ENCODE measurements at regions not wholly inside any gene's neighbourhood (a gene's known extent, or its start where the extent isn't known, plus 50 kb on each side); places are given as distances from the start of the nearest gene placed in this dataset.

- H3K9me3 Mint-ChIP-seq (ENCODE audit: low read depth, unreplicated experiment), result no peaks in the 10 kb centered on the region
- no peaks in the 10 kb centered on the region for H3K4me1 Mint-ChIP-seq (ENCODE audit: low read depth, unreplicated experiment)
- H3K36me3 Mint-ChIP-seq (ENCODE audit: insufficient read depth, unreplicated experiment), result no peaks in the 10 kb centered on the region
- peaks cover 43% of the 10 kb centered on the region for H3K27me3 Mint-ChIP-seq (ENCODE audit: unreplicated experiment)
- BruUV-seq (replicated peaks), result no TSS peak
- no peak overlapping the region for H3K27ac Mint-ChIP-seq (ENCODE audit: unreplicated experiment)
- intact Hi-C loops (cut with micrococcal nuclease; ENCODE audit: unreplicated experiment), result no loop called here
- DNase-seq, result no peak
- TF ChIP-seq, protein P1, sequence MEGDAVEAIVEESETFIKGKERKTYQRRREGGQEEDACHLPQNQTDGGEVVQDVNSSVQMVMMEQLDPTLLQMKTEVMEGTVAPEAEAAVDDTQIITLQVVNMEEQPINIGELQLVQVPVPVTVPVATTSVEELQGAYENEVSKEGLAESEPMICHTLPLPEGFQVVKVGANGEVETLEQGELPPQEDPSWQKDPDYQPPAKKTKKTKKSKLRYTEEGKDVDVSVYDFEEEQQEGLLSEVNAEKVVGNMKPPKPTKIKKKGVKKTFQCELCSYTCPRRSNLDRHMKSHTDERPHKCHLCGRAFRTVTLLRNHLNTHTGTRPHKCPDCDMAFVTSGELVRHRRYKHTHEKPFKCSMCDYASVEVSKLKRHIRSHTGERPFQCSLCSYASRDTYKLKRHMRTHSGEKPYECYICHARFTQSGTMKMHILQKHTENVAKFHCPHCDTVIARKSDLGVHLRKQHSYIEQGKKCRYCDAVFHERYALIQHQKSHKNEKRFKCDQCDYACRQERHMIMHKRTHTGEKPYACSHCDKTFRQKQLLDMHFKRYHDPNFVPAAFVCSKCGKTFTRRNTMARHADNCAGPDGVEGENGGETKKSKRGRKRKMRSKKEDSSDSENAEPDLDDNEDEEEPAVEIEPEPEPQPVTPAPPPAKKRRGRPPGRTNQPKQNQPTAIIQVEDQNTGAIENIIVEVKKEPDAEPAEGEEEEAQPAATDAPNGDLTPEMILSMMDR (IDR thresholded peaks at IDR 0.05; ENCODE audit: unreplicated experiment), result no peak
- CTCF ChIA-PET, result interaction anchor here (0.6 kb wide), 1 partner anchor 13 kb away, joined by 3 read pairs; no protein-coding TSS in a partner anchor
- no peak overlapping the region for H3K4me3 Mint-ChIP-seq (ENCODE audit: low read depth, unreplicated experiment)
Measured at GRCh38 chr18:51630706-51631105, 433.2 kb upstream of the MEX3C start.

DNA sequence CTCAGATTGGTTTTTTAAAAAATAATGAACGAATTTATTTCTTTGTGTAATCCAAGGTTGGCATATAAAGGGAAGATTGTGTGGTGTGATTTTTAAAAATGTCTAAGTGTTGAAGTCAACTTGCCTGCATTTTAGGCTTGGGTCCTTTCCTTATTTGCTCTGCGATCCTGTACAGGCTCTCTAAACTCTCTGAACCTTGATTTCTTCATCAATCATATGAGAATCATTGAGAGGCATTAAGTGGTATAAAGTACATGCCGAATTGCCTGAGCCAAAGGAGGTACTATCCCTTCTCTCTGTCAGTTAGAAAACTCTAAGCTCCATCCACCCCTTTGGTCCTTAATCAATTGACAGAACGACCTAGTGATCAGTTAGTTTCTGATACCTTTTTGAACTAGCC is 440.4 kb upstream of the MEX3C start:
- H3K4me3 Mint-ChIP-seq (ENCODE audit: low read depth, unreplicated experiment), result no peak overlapping the region
- CTCF ChIA-PET, result no interaction called here
- DNase-seq, result no peak
- no peaks in the 10 kb centered on the region for H3K9me3 Mint-ChIP-seq (ENCODE audit: low read depth, unreplicated experiment)
- TF ChIP-seq, protein P1 (IDR thresholded peaks at IDR 0.05; ENCODE audit: unreplicated experiment), result no peak
- H3K36me3 Mint-ChIP-seq (ENCODE audit: insufficient read depth, unreplicated experiment), result no peaks in the 10 kb centered on the region
- intact Hi-C loops (cut with micrococcal nuclease; ENCODE audit: unreplicated experiment), result no loop called here
- no peaks in the 10 kb centered on the region for H3K4me1 Mint-ChIP-seq (ENCODE audit: low read depth, unreplicated experiment)
- no TSS peak for BruUV-seq (replicated peaks)
- H3K27ac Mint-ChIP-seq (ENCODE audit: unreplicated experiment), result no peak overlapping the region
- H3K27me3 Mint-ChIP-seq (ENCODE audit: unreplicated experiment), result peaks cover 24% of the 10 kb centered on the region

- TF ChIP-seq, protein P1 (IDR thresholded peaks at IDR 0.05; ENCODE audit: unreplicated experiment), result no peak
- Mint-ChIP-seq H3K27ac (ENCODE audit: unreplicated experiment) (no peak overlapping the region), H3K27me3 (ENCODE audit: unreplicated experiment) (peaks cover 41% of the 10 kb centered on the region), H3K36me3 (ENCODE audit: insufficient read depth, unreplicated experiment) (no peaks in the 10 kb centered on the region), H3K4me1 (ENCODE audit: low read depth, unreplicated experiment) (no peaks in the 10 kb centered on the region), H3K9me3 (ENCODE audit: low read depth, unreplicated experiment) (no peaks in the 10 kb centered on the region), H3K4me3 (ENCODE audit: low read depth, unreplicated experiment) (no peak overlapping the region)
- intact Hi-C loops (cut with micrococcal nuclease; ENCODE audit: unreplicated experiment), result no loop called here
- CTCF ChIA-PET, result no interaction called here
- DNase-seq, result no peak
- no TSS peak for BruUV-seq (replicated peaks)
Measured at GRCh38 chr18:51639541-51639940, 442.1 kb upstream of the MEX3C start.

- H3K27ac Mint-ChIP-seq (ENCODE audit: unreplicated experiment), result no peak overlapping the region
- peaks cover 74% of the 10 kb centered on the region for H3K27me3 Mint-ChIP-seq (ENCODE audit: unreplicated experiment)
- H3K36me3 Mint-ChIP-seq (ENCODE audit: insufficient read depth, unreplicated experiment), result no peaks in the 10 kb centered on the region
- no peak for DNase-seq
- no peaks in the 10 kb centered on the region for H3K9me3 Mint-ChIP-seq (ENCODE audit: low read depth, unreplicated experiment)
- TF ChIP-seq, protein P1 (IDR thresholded peaks at IDR 0.05; ENCODE audit: unreplicated experiment), result no peak
- intact Hi-C loops (cut with micrococcal nuclease; ENCODE audit: unreplicated experiment), result no loop called here
- CTCF ChIA-PET, result no interaction called here
- no TSS peak for BruUV-seq (replicated peaks)
- no peak overlapping the region for H3K4me3 Mint-ChIP-seq (ENCODE audit: low read depth, unreplicated experiment)
- no peaks in the 10 kb centered on the region for H3K4me1 Mint-ChIP-seq (ENCODE audit: low read depth, unreplicated experiment)
Measured at GRCh38 chr18:51643483-51643882, 446.0 kb upstream of the MEX3C start.

All from Calu3 (cell line).